GM18951 (cell line): ENCODE measurements at regions not wholly inside any gene's neighbourhood (a gene's known extent, or its start where the extent isn't known, plus 50 kb on each side); places are given as distances from the start of the nearest gene placed in this dataset.

Source experiments
- POLR2A ChIP-seq: IDR thresholded peaks from 4 replicates; pipeline ENCODE4 v1.6.1; 2011; ENCODE audit warnings: mild to moderate bottlenecking; ENCODE audit not compliant: insufficient read length, insufficient read depth; ENCODE audit errors: extremely low read depth
- in situ Hi-C: fragments of 300-500 bp; cut with MboI; formaldehyde crosslinking; loops from one replicate; pipeline ENCODE4 v1.12.0; 2022; ENCODE audit warnings: low sequenced_read_pairs, mixed read lengths, inconsistent platforms; ENCODE audit not compliant: unreplicated experiment

- in situ Hi-C loops = no loop called here
- TF ChIP-seq POLR2A = no peak
Measured at GRCh38 chr4:58658701-58659100, 1548.5 kb upstream of the IGFBP7 start.

GRCh38 chr4:58653251-58653650 is 1543.1 kb upstream of the IGFBP7 start:
- no peak for TF ChIP-seq POLR2A
- in situ Hi-C loops = no loop called here

DNA sequence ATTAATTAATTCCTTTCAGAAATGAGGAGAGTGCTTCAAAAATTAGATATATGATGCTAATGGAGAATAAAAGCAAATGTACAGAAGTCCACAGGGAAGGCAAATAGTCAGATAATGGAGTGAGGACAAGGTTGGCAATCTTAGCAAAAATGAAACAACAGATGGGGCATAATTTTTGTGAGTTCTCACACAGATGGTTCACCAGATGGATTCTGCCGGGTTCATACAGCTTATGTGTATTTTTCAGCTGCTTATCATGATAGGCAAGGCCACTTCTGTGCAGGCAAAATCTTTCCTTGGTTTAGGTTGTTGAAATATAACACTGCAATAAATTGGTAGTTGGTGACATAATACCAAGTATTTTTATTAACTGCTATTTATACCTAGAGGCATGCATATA is 1539.0 kb upstream of the IGFBP7 start:
- no peak for TF ChIP-seq POLR2A
- in situ Hi-C loops = no loop called here

GRCh38 chr4:58646126-58646525 is 1535.9 kb upstream of the IGFBP7 start:
- in situ Hi-C loops = no loop called here
- TF ChIP-seq POLR2A = no peak

- no peak for TF ChIP-seq POLR2A
- in situ Hi-C loops = no loop called here
Measured at GRCh38 chr4:58644549-58644948, 1534.4 kb upstream of the IGFBP7 start.

GRCh38 chr4:58636381-58636780 is 1526.2 kb upstream of the IGFBP7 start:
- TF ChIP-seq POLR2A = no peak
- in situ Hi-C loops = no loop called here

DNA sequence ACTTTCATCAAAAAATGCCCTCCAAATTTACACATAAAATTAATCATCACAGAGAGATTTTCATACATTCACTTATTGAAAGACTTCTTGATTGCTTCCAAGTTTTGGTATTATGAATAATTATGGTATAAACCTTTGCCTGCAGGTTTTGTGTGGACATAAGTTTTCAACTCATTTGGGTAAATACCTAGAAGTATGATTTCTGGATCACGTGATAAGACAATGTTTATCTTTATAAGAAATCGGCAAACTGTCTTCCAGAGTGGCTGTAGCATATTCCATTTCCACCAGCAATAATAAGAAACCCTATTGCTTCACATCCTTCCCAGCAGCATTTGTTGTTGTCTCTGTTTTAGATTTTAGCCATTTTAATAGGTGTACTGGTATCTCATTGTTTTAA is 1507.0 kb upstream of the IGFBP7 start:
- in situ Hi-C loops = no loop called here
- TF ChIP-seq POLR2A = no peak

GRCh38 chr4:58611012-58611411 is 1500.8 kb upstream of the IGFBP7 start:
- TF ChIP-seq POLR2A = no peak
- in situ Hi-C loops = no loop called here

DNA sequence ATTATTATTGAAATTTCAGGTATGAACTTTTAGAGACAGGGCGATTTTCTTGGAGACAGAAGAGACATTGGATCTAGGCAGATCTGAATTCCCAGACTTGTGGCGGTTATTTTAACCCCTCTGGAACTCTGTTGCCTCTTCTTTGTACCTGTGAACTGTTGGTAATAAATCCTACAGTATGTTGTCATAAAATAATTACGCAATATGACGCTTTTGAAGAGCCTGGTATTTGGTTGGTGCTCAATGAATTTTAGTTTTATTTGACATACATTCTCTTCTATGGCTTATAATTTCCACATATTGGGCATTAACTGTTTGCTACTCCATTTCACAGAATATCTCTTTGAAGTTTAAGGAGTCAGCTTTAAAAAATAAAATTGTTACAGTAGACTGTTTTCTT is 1496.1 kb upstream of the IGFBP7 start:
- in situ Hi-C loops = no loop called here
- TF ChIP-seq POLR2A = no peak

GRCh38 chr4:58603951-58604350 is 1493.8 kb upstream of the IGFBP7 start:
- TF ChIP-seq POLR2A = no peak
- in situ Hi-C loops = no loop called here

GRCh38 chr4:58602731-58603359 is 1492.7 kb upstream of the IGFBP7 start:
- TF ChIP-seq POLR2A = no peak
- in situ Hi-C loops = no loop called here

GRCh38 chr4:58602022-58602421 is 1491.8 kb upstream of the IGFBP7 start:
- in situ Hi-C loops = no loop called here
- no peak for TF ChIP-seq POLR2A

DNA sequence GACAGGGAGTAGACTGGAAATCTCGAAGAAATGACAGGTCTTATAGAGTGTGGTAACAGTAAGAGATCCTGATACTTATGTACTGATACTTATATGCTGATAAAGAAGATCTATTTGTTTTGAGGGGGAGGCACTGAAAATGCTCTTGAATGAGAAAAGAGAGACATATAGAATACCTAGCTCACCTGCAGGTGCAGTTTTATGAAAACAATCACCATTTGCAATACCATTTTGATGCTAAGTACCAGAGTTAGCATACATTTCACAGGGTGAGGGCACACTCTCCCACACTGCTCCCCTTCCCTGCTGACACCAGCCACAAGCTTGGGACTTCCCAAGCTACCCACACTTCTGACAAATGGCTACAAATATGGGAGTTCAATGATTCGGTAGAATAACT is 1490.1 kb upstream of the IGFBP7 start:
- TF ChIP-seq POLR2A = no peak
- in situ Hi-C loops = no loop called here

DNA sequence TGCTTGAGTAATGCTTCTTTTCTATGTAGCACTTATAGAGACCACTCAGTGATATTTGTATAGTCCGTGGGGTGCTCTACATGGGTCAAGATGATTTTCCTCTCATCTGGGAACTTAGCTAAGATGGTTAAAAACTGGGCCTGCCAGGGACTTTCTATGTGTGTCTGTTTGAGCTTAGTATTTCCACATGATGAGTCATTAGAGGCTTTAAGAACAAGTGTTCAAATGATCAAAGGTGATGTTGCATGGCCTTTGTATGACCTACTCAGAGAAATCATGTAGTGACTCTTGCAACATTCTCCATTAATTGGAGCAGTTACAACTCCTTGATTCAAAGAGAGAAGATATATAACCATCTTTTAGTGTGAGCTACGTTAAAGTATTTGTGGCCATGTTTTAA is 1480.5 kb upstream of the IGFBP7 start:
- no peak for TF ChIP-seq POLR2A
- in situ Hi-C loops = no loop called here

DNA sequence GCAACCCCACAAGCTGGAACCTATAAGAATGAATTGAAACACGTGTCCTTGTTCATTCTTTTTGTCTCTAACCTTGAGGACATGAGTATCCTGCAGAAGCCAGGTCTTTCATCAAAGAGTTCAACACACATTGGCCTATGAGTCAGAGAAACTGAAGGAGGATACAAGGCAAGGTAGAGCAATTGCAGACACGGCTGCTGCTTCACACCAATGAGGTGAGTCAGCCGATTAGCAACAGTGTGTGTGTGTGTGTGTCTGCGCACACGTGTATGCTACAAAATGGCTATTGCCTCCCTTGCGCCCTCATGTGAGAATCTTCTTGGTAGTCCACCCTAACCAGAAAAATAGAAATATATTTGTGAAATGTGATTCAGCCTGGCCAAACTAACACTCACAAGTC is 1477.7 kb upstream of the IGFBP7 start:
- in situ Hi-C loops = no loop called here
- TF ChIP-seq POLR2A = no peak
